ENCODE measurements at regions not wholly inside any gene's neighbourhood (a gene's known extent, or its start where the extent isn't known, plus 50 kb on each side); places are given as distances from the start of the nearest gene placed in this dataset.

DNA sequence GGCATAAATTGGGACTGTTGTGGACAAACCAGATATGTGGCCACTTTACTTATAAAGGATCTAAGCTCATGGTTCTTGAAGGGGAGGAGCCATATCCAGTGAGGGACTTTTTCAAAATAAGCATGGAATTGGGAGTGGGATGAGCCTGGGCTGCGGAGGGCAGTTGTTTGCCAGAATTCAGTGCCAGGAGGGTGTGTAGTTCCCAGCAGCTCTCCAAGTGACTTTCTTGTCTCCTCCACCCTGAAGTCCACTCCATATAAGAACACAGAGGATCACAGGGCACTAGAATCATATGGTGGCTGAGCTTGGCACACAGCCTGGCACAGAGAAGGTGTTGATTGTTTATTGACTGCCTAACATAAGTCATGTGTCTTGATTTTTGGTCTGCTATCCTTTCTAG, 121.1 kb downstream of the CAVIN4 start:
- Histone ChIP-seq H3K4me3 (ENCODE audit: low read length in 3 of 3) (no peak overlapping the region), H3K36me3 (ENCODE audit: control insufficient read depth in 3 of 3, insufficient read depth in 3 of 3, low read length in 3 of 3) (no peaks in the 10 kb centered on the region), H3K27me3 (ENCODE audit: control insufficient read depth in 3 of 3, insufficient read depth in 3 of 3, low read length in 3 of 3) (no peaks in the 10 kb centered on the region), H3K9me3 (ENCODE audit: control insufficient read depth in 3 of 3, low read length in 3 of 3) (no peaks in the 10 kb centered on the region), H3K9ac (ENCODE audit: low read depth in 1 of 3, low read length in 3 of 3) (no peak overlapping the region), H3K4me1 (ENCODE audit: control insufficient read depth in 3 of 3, insufficient read depth in 3 of 3, low read length in 3 of 3) (no peaks in the 10 kb centered on the region), H3K27ac (ENCODE audit: low read depth, low read length) (no peak overlapping the region)

DNA sequence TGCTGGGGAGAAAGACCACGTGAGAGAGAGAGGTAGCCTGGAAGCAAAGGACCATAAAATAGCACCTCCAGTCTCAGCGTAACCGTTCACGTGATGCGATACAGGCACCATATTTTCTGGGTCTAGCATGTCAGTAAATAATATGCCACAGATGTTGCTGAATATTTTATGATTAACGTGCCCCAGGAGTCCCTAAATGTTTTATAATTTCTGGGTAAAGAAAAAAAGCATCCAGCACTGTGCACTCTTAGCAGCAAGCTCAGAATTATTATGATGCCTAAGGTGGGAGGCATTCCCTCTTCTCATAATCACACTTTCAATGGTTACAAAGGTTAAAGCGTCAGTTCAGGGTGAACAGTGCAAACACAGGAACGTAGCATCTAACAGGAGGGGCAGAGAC, 121.8 kb downstream of the CAVIN4 start:
- Histone ChIP-seq H3K27ac (ENCODE audit: low read depth, low read length) (no peak overlapping the region), H3K36me3 (ENCODE audit: control insufficient read depth in 3 of 3, insufficient read depth in 3 of 3, low read length in 3 of 3) (no peaks in the 10 kb centered on the region), H3K4me1 (ENCODE audit: control insufficient read depth in 3 of 3, insufficient read depth in 3 of 3, low read length in 3 of 3) (no peaks in the 10 kb centered on the region), H3K4me3 (ENCODE audit: low read length in 3 of 3) (no peak overlapping the region), H3K9me3 (ENCODE audit: control insufficient read depth in 3 of 3, low read length in 3 of 3) (no peaks in the 10 kb centered on the region), H3K27me3 (ENCODE audit: control insufficient read depth in 3 of 3, insufficient read depth in 3 of 3, low read length in 3 of 3) (no peaks in the 10 kb centered on the region), H3K9ac (ENCODE audit: low read depth in 1 of 3, low read length in 3 of 3) (no peak overlapping the region)

DNA sequence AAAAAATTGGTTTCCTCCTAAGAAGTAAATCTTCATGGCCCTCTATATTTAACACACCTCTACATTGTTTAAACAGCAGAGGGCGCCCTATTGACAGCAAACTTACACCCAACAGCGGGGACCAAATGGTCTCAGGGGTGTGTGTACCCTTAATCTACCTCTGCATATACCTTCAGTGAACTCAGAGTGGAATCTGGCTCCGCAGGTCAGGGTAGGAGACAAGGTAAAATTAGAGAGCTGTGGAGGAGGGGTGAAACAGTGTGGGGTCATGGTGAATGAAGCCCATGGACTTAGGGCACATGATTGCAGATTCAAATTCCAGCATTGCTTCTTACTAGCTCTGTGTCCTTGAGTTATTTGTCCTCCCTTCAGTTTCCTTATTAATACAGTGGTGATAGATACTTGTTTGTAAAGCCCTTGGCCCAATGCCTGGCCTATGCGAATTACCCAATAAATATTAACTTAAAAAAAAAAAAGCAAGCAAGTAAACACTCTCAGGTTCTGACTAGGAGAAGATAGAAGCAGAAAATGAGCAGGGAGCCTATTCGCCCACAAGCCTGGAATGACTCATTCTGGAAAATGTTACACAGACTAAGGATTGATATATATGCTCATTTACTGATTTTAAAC, 122.9 kb downstream of the CAVIN4 start:
- no peaks in the 10 kb centered on the region for H3K4me1 ChIP-seq (ENCODE audit: control insufficient read depth in 3 of 3, insufficient read depth in 3 of 3, low read length in 3 of 3)
- H3K4me3 ChIP-seq (ENCODE audit: low read length in 3 of 3), result no peak overlapping the region
- H3K9ac ChIP-seq (ENCODE audit: low read depth in 1 of 3, low read length in 3 of 3), result no peak overlapping the region
- H3K36me3 ChIP-seq (ENCODE audit: control insufficient read depth in 3 of 3, insufficient read depth in 3 of 3, low read length in 3 of 3), result no peaks in the 10 kb centered on the region
- no peaks in the 10 kb centered on the region for H3K27me3 ChIP-seq (ENCODE audit: control insufficient read depth in 3 of 3, insufficient read depth in 3 of 3, low read length in 3 of 3)
- no peak overlapping the region for H3K27ac ChIP-seq (ENCODE audit: low read depth, low read length)
- no peaks in the 10 kb centered on the region for H3K9me3 ChIP-seq (ENCODE audit: control insufficient read depth in 3 of 3, low read length in 3 of 3)

- no peak overlapping the region for H3K27ac ChIP-seq (ENCODE audit: low read depth, low read length)
- H3K9ac ChIP-seq (ENCODE audit: low read depth in 1 of 3, low read length in 3 of 3), result no peak overlapping the region
- H3K4me3 ChIP-seq (ENCODE audit: low read length in 3 of 3), result no peak overlapping the region
- no peaks in the 10 kb centered on the region for H3K36me3 ChIP-seq (ENCODE audit: control insufficient read depth in 3 of 3, insufficient read depth in 3 of 3, low read length in 3 of 3)
- no peaks in the 10 kb centered on the region for H3K4me1 ChIP-seq (ENCODE audit: control insufficient read depth in 3 of 3, insufficient read depth in 3 of 3, low read length in 3 of 3)
- no peaks in the 10 kb centered on the region for H3K9me3 ChIP-seq (ENCODE audit: control insufficient read depth in 3 of 3, low read length in 3 of 3)
- H3K27me3 ChIP-seq (ENCODE audit: control insufficient read depth in 3 of 3, insufficient read depth in 3 of 3, low read length in 3 of 3), result peaks cover 0 to 5% (median 0%) of the 10 kb centered on the region in 3 donors
Measured at GRCh38 chr9:100714372-100715099, 136.7 kb downstream of the CAVIN4 start.

- H3K4me1 ChIP-seq (ENCODE audit: control insufficient read depth in 3 of 3, insufficient read depth in 3 of 3, low read length in 3 of 3), result no peaks in the 10 kb centered on the region
- H3K9ac ChIP-seq (ENCODE audit: low read depth in 1 of 3, low read length in 3 of 3), result no peak overlapping the region
- no peak overlapping the region for H3K4me3 ChIP-seq (ENCODE audit: low read length in 3 of 3)
- H3K9me3 ChIP-seq (ENCODE audit: control insufficient read depth in 3 of 3, low read length in 3 of 3), result no peaks in the 10 kb centered on the region
- H3K27me3 ChIP-seq (ENCODE audit: control insufficient read depth in 3 of 3, insufficient read depth in 3 of 3, low read length in 3 of 3), result peaks cover 0 to 3% (median 0%) of the 10 kb centered on the region in 3 donors
- H3K27ac ChIP-seq (ENCODE audit: low read depth, low read length), result no peak overlapping the region
- H3K36me3 ChIP-seq (ENCODE audit: control insufficient read depth in 3 of 3, insufficient read depth in 3 of 3, low read length in 3 of 3), result no peaks in the 10 kb centered on the region
Measured at GRCh38 chr9:100715100-100715380, 137.2 kb downstream of the CAVIN4 start.

DNA sequence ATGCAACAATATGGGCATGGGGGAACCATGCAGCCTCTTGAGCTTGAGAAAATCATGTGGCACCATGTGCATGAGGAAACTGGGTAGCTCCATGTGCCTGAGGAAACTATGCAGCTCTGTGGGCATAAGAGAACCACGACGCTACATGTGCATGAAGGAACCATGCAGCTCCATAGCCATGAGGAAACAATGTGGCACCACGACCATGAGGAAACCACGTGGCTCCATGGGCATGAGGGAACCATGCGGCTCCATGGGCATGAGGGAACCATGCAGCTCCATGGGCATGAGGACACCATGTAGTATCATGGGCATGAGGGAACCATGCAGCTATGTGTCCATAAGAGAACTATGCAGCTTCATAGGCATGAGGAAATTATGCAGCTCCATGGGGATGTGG, 140.8 kb downstream of the CAVIN4 start:
- H3K4me1 ChIP-seq (ENCODE audit: control insufficient read depth in 3 of 3, insufficient read depth in 3 of 3, low read length in 3 of 3), result no peaks in the 10 kb centered on the region
- H3K27ac ChIP-seq (ENCODE audit: low read depth, low read length), result no peak overlapping the region
- no peak overlapping the region for H3K9ac ChIP-seq (ENCODE audit: low read depth in 1 of 3, low read length in 3 of 3)
- H3K27me3 ChIP-seq (ENCODE audit: control insufficient read depth in 3 of 3, insufficient read depth in 3 of 3, low read length in 3 of 3), result peaks cover 0 to 3% (median 0%) of the 10 kb centered on the region in 3 donors
- no peaks in the 10 kb centered on the region for H3K9me3 ChIP-seq (ENCODE audit: control insufficient read depth in 3 of 3, low read length in 3 of 3)
- H3K4me3 ChIP-seq (ENCODE audit: low read length in 3 of 3), result no peak overlapping the region
- H3K36me3 ChIP-seq (ENCODE audit: control insufficient read depth in 3 of 3, insufficient read depth in 3 of 3, low read length in 3 of 3), result no peaks in the 10 kb centered on the region

GRCh38 chr9:100720922-100721321, 143.0 kb downstream of the CAVIN4 start:
- Histone ChIP-seq H3K9ac (ENCODE audit: low read depth in 1 of 3, low read length in 3 of 3) (no peak overlapping the region), H3K4me3 (ENCODE audit: low read length in 3 of 3) (no peak overlapping the region), H3K4me1 (ENCODE audit: control insufficient read depth in 3 of 3, insufficient read depth in 3 of 3, low read length in 3 of 3) (peaks cover 0 to 4% (median 0%) of the 10 kb centered on the region in 3 donors), H3K36me3 (ENCODE audit: control insufficient read depth in 3 of 3, insufficient read depth in 3 of 3, low read length in 3 of 3) (no peaks in the 10 kb centered on the region), H3K9me3 (ENCODE audit: control insufficient read depth in 3 of 3, low read length in 3 of 3) (no peaks in the 10 kb centered on the region), H3K27ac (ENCODE audit: low read depth, low read length) (no peak overlapping the region), H3K27me3 (ENCODE audit: control insufficient read depth in 3 of 3, insufficient read depth in 3 of 3, low read length in 3 of 3) (no peaks in the 10 kb centered on the region)

DNA sequence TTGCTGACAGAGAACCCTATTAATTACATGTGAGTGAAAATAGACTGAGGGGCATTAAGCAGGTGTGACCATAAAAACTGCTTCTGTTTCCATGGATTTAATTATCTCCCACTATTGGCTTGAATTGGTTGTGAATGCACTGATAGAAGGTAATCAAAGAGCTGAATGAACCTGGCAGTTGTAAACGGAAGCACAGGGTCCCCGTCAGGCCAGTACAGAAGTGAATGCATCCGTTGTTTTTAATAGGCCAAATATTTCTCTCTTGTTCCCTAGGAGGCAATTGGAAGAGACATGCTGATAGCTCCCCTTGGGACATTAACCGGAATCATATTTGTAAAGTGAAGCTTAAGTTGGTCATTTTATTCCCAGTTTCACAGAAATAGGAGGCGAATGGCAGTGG, 147.0 kb downstream of the CAVIN4 start:
- H3K9me3 ChIP-seq (ENCODE audit: control insufficient read depth in 3 of 3, low read length in 3 of 3), result no peaks in the 10 kb centered on the region
- no peak overlapping the region for H3K9ac ChIP-seq (ENCODE audit: low read depth in 1 of 3, low read length in 3 of 3)
- H3K27ac ChIP-seq (ENCODE audit: low read depth, low read length), result no peak overlapping the region
- H3K27me3 ChIP-seq (ENCODE audit: control insufficient read depth in 3 of 3, insufficient read depth in 3 of 3, low read length in 3 of 3), result no peaks in the 10 kb centered on the region
- H3K4me3 ChIP-seq (ENCODE audit: low read length in 3 of 3), result no peak overlapping the region
- peaks cover 0 to 4% (median 0%) of the 10 kb centered on the region in 3 donors for H3K4me1 ChIP-seq (ENCODE audit: control insufficient read depth in 3 of 3, insufficient read depth in 3 of 3, low read length in 3 of 3)
- H3K36me3 ChIP-seq (ENCODE audit: control insufficient read depth in 3 of 3, insufficient read depth in 3 of 3, low read length in 3 of 3), result no peaks in the 10 kb centered on the region

GRCh38 chr9:100725371-100725770, 147.5 kb downstream of the CAVIN4 start:
- no peak overlapping the region for H3K9ac ChIP-seq (ENCODE audit: low read depth in 1 of 3, low read length in 3 of 3)
- no peak overlapping the region for H3K27ac ChIP-seq (ENCODE audit: low read depth, low read length)
- H3K9me3 ChIP-seq (ENCODE audit: control insufficient read depth in 3 of 3, low read length in 3 of 3), result no peaks in the 10 kb centered on the region
- H3K4me1 ChIP-seq (ENCODE audit: control insufficient read depth in 3 of 3, insufficient read depth in 3 of 3, low read length in 3 of 3), result peaks cover 0 to 4% (median 0%) of the 10 kb centered on the region in 3 donors
- H3K36me3 ChIP-seq (ENCODE audit: control insufficient read depth in 3 of 3, insufficient read depth in 3 of 3, low read length in 3 of 3), result no peaks in the 10 kb centered on the region
- H3K27me3 ChIP-seq (ENCODE audit: control insufficient read depth in 3 of 3, insufficient read depth in 3 of 3, low read length in 3 of 3), result no peaks in the 10 kb centered on the region
- H3K4me3 ChIP-seq (ENCODE audit: low read length in 3 of 3), result no peak overlapping the region

DNA sequence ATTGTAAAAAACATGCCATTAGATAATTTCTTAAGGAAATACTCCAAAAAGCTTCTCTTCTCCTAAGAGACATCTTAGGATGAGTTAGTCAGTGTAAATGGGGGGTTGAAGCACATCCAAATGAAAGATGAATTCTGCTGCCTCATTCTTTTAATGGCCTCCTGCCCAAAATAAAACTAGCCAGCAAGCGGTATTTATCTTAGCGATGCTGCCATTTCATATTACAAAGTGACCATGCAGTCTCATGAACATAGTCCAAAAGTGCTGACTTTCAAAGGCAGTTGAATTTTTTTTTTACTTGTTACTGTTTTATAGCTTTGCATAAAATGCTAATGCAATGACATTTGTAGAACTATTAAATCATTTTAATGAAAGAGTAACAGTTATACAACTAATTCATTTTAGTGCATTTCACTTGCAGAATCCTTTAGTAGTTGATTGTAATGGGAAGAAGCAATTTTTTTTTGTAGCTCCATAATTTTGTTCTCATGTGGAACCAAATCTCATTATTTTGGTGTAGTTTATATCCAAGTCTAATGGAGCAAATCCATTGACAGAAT, 151.5 kb downstream of the CAVIN4 start:
- Histone ChIP-seq H3K27me3 (ENCODE audit: control insufficient read depth in 3 of 3, insufficient read depth in 3 of 3, low read length in 3 of 3) (no peaks in the 10 kb centered on the region), H3K9ac (ENCODE audit: low read depth in 1 of 3, low read length in 3 of 3) (no peak overlapping the region), H3K4me1 (ENCODE audit: control insufficient read depth in 3 of 3, insufficient read depth in 3 of 3, low read length in 3 of 3) (peaks cover 0 to 4% (median 0%) of the 10 kb centered on the region in 3 donors), H3K9me3 (ENCODE audit: control insufficient read depth in 3 of 3, low read length in 3 of 3) (peaks cover 0 to 6% (median 0%) of the 10 kb centered on the region in 3 donors), H3K27ac (ENCODE audit: low read depth, low read length) (no peak overlapping the region), H3K4me3 (ENCODE audit: low read length in 3 of 3) (no peak overlapping the region), H3K36me3 (ENCODE audit: control insufficient read depth in 3 of 3, insufficient read depth in 3 of 3, low read length in 3 of 3) (no peaks in the 10 kb centered on the region)
